Dedifferentiated amniotic fluid mesenchymal stem cell (primary cell): ENCODE measurements at regions not wholly inside any gene's neighbourhood (a gene's known extent, or its start where the extent isn't known, plus 50 kb on each side); places are given as distances from the start of the nearest gene placed in this dataset.

ENCODE experiments used
- DNase-seq: peaks from one replicate; pipeline ENCODE4 v3.0.0-alpha.2; 2016; ENCODE audit errors: extremely low spot score

- DNase-seq: no peak
These were observed 232.7 kb upstream of the TNRC6C start for GRCh38 chr17:77725846-77726245.

DNA sequence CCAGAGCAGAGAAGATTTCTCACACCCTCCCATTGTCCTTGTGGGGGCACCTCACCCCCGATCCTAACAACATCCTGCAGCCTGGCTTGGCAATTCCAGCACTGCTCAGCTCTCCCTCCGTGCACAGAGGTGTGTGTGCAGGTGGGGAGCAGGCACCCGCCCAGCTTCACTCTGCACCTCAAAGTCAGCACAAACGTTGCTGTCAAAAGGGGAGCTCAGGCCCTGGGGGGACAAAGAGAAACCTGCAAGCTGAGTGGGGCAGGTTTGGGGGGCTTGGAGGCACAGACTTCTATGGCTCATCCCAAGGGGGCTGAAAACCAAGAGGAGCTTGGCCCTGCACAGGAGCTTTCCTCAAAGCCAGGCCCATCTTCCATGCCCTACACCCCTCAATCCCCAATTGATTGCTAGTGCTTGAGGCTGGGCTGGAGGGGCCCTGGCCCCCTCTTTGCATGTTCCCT, 231.9 kb upstream of the TNRC6C start:
- DNase-seq: no peak

DNA sequence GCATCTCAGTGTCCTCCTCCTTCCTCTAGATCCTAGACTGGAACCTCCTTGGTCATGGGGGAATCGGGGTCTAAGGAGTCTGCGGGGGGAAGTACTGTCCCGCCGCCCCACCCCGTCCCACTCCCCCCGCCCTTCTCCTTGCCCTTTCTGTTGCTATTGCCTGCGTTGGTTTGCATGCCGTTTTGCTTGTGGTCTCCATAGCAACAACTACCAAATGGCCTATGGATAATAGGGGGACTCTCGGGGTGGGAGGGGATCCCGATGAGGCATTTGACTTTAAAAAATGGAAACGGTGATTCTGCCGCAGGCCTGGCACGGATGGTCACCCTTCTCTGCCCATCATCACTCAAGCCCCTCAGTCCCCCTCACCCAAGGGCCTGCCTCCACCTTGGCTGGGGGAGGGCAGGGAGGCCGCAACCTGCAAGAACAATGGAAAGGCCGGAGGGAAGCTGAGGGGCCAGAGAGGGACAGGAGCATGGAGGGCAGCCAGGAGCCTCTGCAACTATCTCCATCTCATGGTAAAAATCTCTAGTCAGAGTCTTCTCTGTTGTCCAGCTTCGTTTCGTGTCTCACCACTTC, 231.4 kb upstream of the TNRC6C start:
- no peak for DNase-seq

DNA sequence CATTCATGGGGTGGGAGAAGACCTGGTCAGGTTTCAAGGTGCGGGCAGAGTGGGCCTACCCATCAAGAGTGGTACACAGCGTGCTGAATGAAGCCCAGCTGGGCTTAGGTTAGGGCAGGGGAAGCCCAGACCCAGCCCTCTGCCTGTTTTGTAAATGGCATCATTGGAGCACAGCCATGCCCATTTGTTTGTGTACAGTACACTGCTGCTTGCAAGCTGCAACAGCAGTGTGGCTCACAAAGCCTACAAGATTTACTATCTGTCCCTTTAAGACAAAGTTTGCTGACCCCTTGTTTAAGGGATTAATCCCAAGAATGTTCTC, 230.1 kb upstream of the TNRC6C start:
- DNase-seq: no peak

- DNase-seq: no peak
These were observed 229.6 kb upstream of the TNRC6C start for GRCh38 chr17:77728871-77729270.

DNA sequence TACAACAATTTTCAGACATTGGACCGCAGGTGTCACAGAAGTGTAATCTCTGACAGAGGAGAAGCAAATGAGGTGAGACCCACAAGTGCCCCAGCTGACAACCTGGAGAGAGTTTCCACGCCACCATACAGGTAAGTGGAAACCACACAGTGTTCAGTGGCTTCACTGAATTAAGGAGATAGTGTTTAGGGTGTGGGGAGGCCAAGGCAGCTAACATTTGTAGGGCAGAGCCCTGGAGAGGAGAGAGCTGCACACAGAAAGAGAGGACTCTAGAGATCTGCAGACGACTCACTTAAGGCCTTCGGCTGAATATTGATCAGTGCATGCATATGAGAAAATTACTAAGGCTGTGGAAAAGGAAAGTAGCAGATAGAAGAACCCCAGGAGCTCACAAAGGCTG, 228.9 kb upstream of the TNRC6C start:
- no peak for DNase-seq

GRCh38 chr17:77730376-77730775, 228.1 kb upstream of the TNRC6C start:
- no peak for DNase-seq

DNA sequence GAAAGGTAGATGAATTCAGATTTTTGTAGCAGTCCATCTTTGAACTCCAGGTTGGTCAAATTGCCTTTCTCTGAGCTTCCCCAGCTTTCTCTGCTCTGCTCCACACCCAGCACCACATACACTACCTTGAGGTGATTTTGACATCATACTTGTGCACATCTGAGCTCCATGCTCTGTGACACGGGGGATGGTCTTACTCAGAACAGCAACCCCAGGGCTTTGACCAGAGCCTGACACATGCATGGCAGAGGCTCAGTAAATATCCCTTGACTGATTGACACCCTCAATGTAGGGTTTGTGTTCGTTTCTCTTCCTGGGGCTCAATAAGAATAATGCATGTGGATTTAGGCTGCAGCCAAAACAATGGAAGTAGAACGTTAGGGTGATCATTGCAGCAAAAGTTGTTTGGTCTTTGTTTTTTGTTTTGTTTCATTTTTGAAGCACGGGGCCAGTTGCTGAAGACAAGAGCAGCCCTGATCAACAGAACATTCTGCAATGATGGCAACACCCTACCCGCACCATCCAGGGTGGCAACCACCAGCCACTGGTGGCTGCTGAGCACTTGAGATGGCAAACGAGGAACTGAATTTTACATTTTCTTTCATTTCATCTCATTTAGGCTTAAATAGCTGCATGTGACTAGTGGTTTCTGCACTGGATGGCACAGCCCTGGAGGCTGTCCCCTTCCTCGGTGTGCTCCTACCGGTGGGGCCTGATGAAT, 224.8 kb upstream of the TNRC6C start:
- no peak for DNase-seq

GRCh38 chr17:77734371-77735080, 224.0 kb upstream of the TNRC6C start:
- DNase-seq: peak; percentile 56

GRCh38 chr17:77735081-77735565, 223.4 kb upstream of the TNRC6C start:
- no peak for DNase-seq

DNA sequence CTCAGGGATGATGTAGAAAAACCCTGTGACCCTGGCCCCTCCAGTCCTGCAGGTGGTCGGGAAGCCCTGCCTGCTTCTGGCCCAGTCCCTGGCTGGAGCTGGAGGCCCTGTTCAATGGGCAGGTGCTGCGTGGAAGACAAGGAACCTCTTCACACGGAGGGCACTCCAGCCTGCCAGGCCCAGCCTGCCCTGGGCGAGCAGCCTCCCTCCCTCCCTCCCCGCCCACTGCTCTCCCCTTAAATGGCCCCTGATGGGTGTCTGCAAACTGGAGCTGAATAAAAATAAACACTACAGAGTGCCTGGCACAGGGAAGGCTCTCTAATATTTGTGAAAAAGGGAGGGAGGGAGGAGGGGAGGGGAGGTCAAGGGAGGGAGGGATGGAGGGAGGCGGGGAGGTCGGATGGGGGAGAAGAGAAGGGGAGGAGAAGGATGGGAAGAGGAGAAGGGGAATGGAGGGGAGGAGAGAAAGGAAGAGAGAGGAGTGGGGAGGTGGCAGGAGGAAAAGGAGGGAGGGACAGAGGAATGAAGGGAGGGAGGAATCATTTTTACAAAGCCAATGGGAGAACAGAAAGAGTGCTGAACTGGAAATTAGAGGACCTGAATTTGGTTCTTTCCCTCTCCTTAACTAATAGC, 222.8 kb upstream of the TNRC6C start:
- peak; percentile 34 for DNase-seq

DNA sequence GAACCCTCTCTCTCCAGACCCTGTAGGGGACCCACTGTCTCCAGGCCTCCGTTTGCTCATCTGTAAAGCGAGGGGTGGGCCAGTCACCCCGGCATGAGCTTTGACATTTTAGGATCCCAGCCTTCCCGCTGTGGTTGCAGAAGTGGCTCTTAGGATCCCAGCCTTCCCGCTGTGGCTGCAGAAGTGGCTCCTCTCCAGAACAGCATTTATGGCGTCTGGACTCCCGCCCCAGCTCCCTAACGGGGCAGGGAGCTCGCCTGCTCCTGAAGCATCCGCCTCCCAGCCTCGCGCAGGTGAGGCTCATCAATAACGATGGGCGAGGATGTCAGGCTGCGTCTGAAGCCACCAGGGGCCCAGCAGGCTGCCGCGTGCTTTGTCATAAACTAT, 222.3 kb upstream of the TNRC6C start:
- no peak for DNase-seq

GRCh38 chr17:77736721-77737120, 221.8 kb upstream of the TNRC6C start:
- no peak for DNase-seq

DNA sequence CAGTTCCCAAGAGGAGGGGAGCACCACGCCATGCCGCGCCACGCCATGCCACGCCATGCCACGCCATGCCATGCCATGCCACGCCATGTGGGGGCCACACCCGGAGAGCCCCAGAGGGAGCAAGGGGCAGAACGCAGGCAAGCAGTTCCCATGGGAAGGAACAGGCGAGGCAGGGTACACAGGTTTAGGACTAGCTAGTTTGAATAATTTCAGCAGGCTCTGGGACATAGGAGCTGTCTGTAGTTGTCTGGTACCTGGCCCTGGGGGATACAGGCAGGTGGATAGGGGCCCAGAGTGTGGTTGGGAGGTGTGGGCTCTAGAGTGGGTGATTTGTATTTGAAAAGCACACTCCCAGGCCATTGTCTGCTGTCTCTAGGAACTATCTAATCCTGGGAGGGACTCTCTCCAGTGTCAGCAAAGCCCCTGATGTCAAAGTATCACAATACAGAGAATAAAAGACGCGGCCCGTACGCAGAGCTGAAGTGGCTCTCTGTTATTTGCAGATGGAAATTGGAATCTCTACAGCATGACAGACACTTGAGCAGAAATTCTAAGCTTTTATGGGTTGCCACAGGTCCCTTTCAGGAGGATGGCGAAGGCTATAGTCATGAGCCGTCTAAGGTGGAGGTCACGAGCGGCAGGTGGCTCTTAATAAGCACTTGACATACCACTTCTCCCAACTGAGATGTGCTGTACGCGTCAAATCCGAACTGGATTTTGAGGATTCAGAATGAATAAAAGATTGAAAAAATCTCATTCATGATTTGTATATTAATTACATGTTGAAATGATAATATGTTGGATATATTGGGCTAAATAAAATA, 220.8 kb upstream of the TNRC6C start:
- no peak for DNase-seq

GRCh38 chr17:77738751-77739531, 219.6 kb upstream of the TNRC6C start:
- DNase-seq: no peak

DNA sequence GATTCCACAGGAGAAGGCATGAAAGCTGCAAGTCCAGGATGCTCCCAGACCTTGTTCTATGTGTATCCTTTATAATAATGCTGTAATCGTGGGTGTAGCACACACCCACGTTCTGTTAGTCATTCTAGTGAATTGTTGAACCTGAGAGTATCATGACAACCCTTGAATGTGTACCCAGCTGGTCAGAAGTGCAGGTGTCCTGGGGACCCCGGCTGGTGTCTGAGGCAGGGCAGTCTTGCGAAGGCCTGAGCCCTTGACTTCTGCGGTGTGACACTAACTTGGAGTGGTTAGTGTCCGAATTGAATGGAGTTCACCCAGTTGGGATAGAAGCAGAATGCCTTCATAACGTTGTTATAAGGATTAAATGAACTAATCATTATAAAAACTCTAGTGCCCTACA, 218.0 kb upstream of the TNRC6C start:
- no peak for DNase-seq

DNA sequence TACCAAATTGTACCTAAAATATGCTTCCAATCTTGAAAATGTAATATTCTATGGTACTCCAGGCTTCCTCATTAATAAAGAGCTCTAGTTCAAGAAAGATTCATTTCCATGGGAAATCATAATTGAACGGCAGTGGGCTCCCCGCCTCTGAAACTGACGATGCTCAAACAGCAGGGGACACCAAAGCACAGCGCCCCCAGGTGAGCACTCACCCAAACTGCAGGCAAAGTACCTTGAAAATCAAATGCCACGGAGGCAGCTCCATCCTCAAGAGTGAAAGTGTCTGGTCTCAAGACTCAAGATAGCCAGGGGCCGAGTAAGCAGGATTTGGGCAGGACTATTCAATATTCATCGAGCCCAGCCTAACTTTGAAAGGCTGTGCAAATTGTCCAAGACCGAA, 217.4 kb upstream of the TNRC6C start:
- no peak for DNase-seq

DNA sequence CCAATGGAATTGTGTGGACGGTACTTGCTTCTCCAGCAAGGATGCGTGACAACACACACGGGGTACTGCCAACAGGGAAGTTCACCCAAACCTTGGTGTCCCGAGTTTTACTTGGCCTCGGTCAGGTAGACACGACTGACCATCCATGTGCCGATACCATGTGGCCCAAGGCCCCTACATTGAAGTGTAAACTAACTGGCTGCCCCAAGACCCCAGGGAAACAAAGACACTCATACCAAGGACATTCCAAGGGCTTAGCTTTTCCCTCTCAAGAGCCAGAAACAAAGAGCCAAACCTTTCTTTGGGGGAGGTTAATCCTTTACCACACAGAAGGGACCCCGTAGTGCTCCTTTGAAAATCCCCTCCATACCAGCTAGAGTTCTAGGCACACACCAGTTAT, 215.9 kb upstream of the TNRC6C start:
- DNase-seq: no peak

DNA sequence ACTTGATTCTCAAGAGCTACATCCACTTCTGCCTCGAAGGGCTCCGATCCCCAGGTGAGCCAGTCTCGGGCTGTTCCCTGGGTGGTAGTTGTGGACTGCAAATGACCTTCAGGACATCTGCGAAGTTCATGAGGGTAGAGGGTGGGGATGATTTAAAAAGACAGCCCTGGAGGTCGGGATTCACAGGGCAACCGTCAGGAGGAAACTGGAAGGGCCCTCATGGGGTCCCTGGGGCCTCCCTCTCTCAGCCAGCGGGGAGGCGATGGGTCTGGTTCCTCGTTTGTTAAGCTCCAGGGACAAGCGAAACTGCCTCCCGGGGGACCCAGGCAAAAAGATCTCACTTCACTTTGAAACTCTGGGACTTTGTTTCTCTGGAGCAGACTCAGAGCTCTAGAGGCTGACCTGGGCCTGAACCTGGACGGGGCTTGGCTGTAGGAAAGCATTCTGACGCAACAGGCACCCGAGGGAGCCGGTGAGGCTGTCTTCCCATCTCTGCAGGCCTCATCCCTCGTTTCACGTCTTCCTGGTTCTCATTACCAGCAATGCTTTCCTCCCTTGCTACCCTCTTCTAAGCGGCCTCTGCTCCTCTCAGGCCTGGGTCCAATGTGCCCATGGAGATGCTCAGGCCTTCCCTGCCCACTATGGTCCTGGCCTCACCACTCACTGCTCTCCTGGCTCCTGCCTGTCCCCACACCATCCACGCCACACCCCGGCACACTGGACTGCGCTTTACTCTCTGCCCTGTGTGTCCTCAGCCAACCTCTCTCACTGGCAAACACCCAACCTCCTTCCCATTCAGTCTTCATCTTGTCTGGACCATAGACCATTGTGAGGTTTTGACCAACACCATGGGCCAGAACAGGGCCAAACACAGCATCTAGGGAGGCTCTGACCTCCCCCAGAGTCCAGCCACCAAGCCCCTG, 214.2 kb upstream of the TNRC6C start:
- no peak for DNase-seq

DNA sequence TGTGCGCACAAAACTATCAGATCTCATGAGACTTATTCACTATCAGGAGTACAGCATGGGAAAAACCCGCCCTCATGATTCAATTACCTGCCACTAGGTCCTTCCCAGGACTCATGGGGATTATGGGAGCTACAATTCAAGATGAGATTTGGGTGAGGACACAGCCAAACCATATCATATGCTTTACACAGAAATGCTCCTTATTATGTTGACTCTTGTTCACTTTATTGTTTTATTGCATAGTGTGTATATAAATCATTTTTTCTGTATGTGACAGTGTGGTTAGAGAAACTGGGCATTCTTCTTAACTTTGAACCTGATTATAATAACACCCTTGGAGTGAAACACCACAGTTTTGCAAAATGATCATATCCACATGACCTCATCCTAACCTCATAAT, 212.8 kb upstream of the TNRC6C start:
- DNase-seq: no peak
